Activated CD8-positive, alpha-beta T cell treated with anti-CD3 and anti-CD28 coated beads for 36 hours (primary cell): ENCODE measurements at regions not wholly inside any gene's neighbourhood (a gene's known extent, or its start where the extent isn't known, plus 50 kb on each side); places are given as distances from the start of the nearest gene placed in this dataset.

Experiments
- ATAC-seq: fragments of 200-7000 bp; cut with Tn5 transposase; one replicate; pipeline ENCODE4 v1.10.0; 2021; ENCODE audit warnings: mild to moderate bottlenecking, moderate library complexity
- CTCF ChIA-PET: fragments of 350-600 bp; sonication (Branson Sonifier 250); formaldehyde crosslinking; loops from one replicate; lab custom pipeline; 2021; ENCODE audit warnings: antibody characterized with exemption; lab: Charles Lee
- POLR2A ChIA-PET: fragments of 350-600 bp; sonication (Branson Sonifier 250); formaldehyde crosslinking; loops from one replicate; lab custom pipeline; 2021; ENCODE audit warnings: antibody characterized with exemption; lab: Charles Lee
- DNase-seq: peaks from one replicate; pipeline ENCODE4 v3.0.0-alpha.2; 2020
- H3K27ac Mint-ChIP-seq: one replicate; pipeline ENCODE4 v1.8.0; 2021; ENCODE audit warnings: mild to moderate bottlenecking, mixed read lengths
- H3K27me3 Mint-ChIP-seq: one replicate; pipeline ENCODE4 v1.8.0; 2021; ENCODE audit warnings: mixed read lengths
- H3K36me3 Mint-ChIP-seq: one replicate; pipeline ENCODE4 v1.8.0; 2021; ENCODE audit warnings: low read depth, mixed read lengths
- H3K4me1 Mint-ChIP-seq: one replicate; pipeline ENCODE4 v1.8.0; 2021; ENCODE audit warnings: low read depth, mixed read lengths
- H3K4me3 Mint-ChIP-seq: one replicate; pipeline ENCODE4 v1.8.0; 2021; ENCODE audit warnings: mild to moderate bottlenecking, moderate library complexity, mixed read lengths
- H3K9me3 Mint-ChIP-seq: one replicate; pipeline ENCODE4 v1.8.0; 2021; ENCODE audit warnings: mixed read lengths
- intact Hi-C: fragments of 100-400 bp; cut with micrococcal nuclease; formaldehyde crosslinking; loops from one replicate; pipeline ENCODE4 v1.10.0; 2022
- TF ChIP-seq, protein P1 (sequence below): fragments of 200-600 bp; IDR thresholded peaks from one replicate; pipeline ENCODE4 v1.8.0; 2022; ENCODE audit warnings: antibody characterized with exemption, mild to moderate bottlenecking

DNA sequence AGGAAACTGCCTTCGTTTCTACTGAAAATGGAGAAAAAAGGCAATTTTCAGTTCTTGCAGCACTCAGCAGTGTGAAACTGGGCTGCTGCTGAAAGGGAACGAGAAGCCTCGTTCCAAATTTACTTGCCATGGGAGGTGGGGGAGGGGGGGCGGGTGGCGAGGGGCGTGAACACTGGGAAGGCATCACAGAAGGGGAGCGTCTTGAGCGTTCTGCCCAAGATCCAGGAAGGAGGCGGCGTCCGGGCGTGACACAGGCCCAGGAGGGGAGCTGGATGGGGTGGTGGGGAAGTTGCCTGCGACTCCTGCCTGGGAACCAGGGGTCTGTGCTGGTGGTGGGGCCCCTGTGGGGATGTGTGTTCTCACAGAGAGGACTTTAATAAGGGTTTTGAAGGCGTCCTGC is 213.5 kb downstream of the CTTN start:
- peaks cover 4% of the 10 kb centered on the region for H3K27me3 Mint-ChIP-seq
- TF ChIP-seq, protein P1, sequence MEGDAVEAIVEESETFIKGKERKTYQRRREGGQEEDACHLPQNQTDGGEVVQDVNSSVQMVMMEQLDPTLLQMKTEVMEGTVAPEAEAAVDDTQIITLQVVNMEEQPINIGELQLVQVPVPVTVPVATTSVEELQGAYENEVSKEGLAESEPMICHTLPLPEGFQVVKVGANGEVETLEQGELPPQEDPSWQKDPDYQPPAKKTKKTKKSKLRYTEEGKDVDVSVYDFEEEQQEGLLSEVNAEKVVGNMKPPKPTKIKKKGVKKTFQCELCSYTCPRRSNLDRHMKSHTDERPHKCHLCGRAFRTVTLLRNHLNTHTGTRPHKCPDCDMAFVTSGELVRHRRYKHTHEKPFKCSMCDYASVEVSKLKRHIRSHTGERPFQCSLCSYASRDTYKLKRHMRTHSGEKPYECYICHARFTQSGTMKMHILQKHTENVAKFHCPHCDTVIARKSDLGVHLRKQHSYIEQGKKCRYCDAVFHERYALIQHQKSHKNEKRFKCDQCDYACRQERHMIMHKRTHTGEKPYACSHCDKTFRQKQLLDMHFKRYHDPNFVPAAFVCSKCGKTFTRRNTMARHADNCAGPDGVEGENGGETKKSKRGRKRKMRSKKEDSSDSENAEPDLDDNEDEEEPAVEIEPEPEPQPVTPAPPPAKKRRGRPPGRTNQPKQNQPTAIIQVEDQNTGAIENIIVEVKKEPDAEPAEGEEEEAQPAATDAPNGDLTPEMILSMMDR: no peak
- ChIA-PET CTCF (no interaction called here), POLR2A (no interaction called here)
- DNase-seq (no peak), ATAC-seq (no peak)
- intact Hi-C loops: no loop called here
- no peak overlapping the region for H3K4me3 Mint-ChIP-seq
- no peaks in the 10 kb centered on the region for H3K9me3 Mint-ChIP-seq
- no peaks in the 10 kb centered on the region for H3K36me3 Mint-ChIP-seq
- no peaks in the 10 kb centered on the region for H3K4me1 Mint-ChIP-seq
- no peak overlapping the region for H3K27ac Mint-ChIP-seq

DNA sequence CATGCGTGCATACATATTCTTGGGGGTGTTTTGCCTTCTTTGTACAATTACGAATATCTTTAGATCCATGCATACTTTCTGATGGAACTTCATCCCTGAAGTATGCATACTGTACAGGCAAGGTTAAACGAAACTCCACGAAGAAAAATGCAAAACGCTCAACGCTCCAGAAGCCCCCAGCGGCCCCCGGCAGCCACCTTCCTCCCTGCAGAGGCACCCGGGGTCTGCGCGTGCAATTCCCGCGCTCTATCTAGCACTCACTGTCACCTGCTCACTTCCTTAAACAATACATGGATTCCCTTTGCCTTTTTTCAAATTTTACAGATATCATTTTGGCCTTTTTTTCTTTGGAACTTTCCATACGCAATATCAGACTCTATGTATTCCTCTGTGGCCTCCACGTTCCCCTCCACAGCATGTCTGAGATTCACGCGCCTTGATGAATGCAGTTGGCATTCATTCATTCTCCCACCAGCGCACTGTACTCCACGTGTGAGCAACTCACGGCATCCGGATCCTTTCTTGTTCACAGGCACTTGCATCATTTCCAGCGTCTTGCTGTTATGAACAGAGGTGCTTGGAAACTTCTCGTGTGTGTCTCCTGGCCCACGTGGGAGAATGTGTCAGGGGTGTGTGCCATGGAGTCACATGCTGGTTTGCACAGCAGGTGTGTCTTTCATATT is 214.3 kb downstream of the CTTN start:
- Mint-ChIP-seq H3K9me3 (no peaks in the 10 kb centered on the region), H3K4me1 (no peaks in the 10 kb centered on the region), H3K27me3 (peaks cover 4% of the 10 kb centered on the region), H3K27ac (no peak overlapping the region), H3K36me3 (no peaks in the 10 kb centered on the region), H3K4me3 (no peak overlapping the region)
- no peak for DNase-seq
- ATAC-seq: no peak
- POLR2A ChIA-PET: no interaction called here
- TF ChIP-seq, protein P1: no peak
- CTCF ChIA-PET: no interaction called here
- intact Hi-C loops: no loop called here

DNA sequence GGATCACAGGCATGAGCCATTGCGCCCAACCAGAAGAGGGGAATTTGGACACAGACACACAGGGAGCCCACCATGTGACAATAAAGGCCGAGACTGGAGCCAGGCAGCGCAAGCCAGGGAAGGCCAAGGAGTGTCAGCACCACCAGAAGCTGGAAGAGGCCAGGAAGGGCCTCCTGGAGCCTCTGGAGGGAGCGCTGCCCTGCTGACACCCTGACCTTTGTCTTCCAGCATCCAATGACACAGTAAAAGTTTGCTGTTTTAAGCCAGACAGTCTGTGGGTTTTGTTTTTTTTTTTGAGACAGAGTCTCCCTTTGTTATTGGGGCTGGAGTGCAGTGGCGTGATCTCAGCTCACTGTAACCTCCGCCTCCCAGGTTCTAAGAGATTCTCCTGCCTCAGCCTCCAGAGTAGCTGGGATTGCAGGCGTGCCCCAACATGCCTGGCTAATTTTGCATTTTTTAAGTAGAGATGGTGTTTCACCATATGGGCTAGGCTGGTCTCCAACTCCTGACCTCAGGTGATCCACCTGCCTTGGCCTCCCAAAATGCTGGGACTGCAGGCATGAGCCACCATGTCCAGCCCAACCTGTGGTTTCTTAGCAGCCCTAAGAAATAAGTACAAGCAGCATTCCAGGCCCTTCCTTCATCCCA is 215.8 kb downstream of the CTTN start:
- Mint-ChIP-seq H3K36me3 (no peaks in the 10 kb centered on the region), H3K9me3 (no peaks in the 10 kb centered on the region)
- POLR2A ChIA-PET: no interaction called here

DNA sequence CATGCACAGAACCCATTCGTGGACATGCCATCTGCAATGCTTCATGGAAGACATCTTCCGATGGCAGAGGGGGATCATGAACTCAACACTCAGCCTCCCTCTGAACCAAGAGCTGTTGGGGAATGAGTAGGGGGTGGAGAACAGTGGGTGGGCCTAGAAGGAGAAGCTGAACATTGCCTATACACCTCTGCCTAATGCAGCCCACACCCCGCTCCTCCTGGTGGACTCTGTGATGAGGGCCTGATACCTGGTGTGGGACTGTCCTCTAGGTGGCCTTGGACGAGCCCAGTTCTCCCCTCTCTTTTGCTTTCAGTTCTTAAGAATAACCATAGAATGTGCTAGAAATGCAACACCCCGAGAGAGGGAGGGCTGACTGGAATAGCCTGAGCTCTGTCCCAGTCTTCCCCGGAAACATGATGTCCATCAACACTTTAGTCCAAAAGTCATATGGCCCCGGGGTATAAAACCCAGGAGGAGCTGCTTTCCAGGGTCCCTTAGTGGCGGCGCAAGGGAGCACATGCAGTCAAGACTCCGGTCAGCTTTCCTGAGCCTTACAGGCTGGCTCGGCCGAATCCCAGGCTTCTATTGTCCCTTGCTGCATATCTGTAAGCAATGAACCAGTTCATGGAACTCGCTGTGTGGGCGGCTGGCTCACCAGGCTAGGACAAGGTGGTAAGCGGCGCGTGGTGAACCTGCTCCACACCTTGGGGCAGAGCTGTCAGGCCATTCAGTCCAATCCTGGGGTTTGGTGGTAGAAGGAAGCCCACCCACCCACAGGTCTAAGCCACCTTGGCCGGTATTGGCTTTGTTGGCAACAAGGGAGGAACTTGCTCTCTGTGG is 216.9 kb downstream of the CTTN start:
- H3K4me1 Mint-ChIP-seq: no peaks in the 10 kb centered on the region
- ChIA-PET CTCF (no interaction called here), POLR2A (no interaction called here)
- H3K9me3 Mint-ChIP-seq: no peaks in the 10 kb centered on the region
- H3K27me3 Mint-ChIP-seq: peaks cover 4% of the 10 kb centered on the region
- H3K27ac Mint-ChIP-seq: no peak overlapping the region
- DNase-seq (no peak), ATAC-seq (no peak)
- intact Hi-C loops: no loop called here
- H3K4me3 Mint-ChIP-seq: no peak overlapping the region
- TF ChIP-seq, protein P1: no peak
- H3K36me3 Mint-ChIP-seq: no peaks in the 10 kb centered on the region

More for the DNA sequence above, 215.8 kb downstream of the CTTN start:
- H3K4me1 Mint-ChIP-seq: no peaks in the 10 kb centered on the region
- DNase-seq (no peak), ATAC-seq (no peak)
- H3K27ac Mint-ChIP-seq: no peak overlapping the region
- TF ChIP-seq, protein P1: no peak
- no peak overlapping the region for H3K4me3 Mint-ChIP-seq
- peaks cover 4% of the 10 kb centered on the region for H3K27me3 Mint-ChIP-seq
- intact Hi-C loops: no loop called here
- CTCF ChIA-PET: no interaction called here

DNA sequence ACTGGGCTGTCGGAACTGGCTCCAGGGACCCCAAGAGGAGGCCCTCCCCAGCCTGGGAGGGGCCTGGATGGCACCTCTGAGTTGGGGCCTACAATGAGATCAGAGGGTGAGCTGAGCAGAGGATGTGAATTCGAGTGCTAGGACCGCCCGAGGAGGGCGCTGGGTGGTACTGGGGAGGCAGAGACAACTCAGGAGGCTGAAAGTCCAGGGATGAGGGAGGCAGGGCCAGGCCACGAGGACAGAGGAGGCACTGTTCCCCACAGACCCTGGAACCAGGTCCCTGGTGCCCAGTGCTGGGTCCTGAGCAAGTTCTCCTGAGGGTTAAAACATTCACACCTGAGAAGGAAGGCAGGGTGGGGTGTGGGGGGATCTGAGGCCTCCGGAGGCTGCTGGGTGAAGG is 218.0 kb downstream of the CTTN start:
- DNase-seq (no peak), ATAC-seq (no peak)
- H3K27me3 Mint-ChIP-seq: peaks cover 4% of the 10 kb centered on the region
- TF ChIP-seq, protein P1: no peak
- no peaks in the 10 kb centered on the region for H3K36me3 Mint-ChIP-seq
- H3K4me1 Mint-ChIP-seq: no peaks in the 10 kb centered on the region
- H3K27ac Mint-ChIP-seq: no peak overlapping the region
- POLR2A ChIA-PET: no interaction called here
- peaks cover 2% of the 10 kb centered on the region for H3K9me3 Mint-ChIP-seq
- intact Hi-C loops: no loop called here
- no peak overlapping the region for H3K4me3 Mint-ChIP-seq
- CTCF ChIA-PET: no interaction called here
